ENCODE measurements at regions not wholly inside any gene's neighbourhood (a gene's known extent, or its start where the extent isn't known, plus 50 kb on each side); places are given as distances from the start of the nearest gene placed in this dataset.

DNA sequence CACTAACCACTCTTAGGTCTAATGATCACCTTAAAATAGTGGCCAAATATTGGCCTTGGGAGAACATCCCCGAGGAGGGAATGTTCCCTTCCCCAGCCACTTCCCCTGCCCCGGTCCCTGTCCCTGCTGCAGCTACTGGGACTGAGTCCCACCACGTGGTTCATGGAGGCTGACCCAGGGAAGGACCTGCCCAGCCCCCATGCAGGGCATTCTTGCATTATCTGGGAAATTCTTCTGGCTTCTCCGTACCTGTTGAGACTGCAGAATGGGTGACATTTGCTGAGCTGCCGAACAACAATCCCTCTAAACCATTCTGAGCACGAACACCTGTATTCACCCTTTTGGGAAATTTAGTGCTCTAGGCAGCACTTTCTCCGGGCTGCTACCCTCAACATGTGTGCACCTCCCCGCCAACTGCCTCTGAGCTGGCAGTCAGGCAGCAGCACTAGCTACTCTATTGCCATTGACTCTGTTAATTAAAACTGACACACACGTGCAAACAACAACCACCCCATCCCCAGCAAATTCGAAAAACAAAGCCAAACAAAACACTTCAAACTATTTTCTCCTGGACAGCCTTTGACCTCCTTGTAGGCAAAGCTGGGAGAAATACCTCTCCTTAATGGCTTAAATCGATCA is 567.4 kb upstream of the MKI67 start:
- DNase-seq = no peak

DNA sequence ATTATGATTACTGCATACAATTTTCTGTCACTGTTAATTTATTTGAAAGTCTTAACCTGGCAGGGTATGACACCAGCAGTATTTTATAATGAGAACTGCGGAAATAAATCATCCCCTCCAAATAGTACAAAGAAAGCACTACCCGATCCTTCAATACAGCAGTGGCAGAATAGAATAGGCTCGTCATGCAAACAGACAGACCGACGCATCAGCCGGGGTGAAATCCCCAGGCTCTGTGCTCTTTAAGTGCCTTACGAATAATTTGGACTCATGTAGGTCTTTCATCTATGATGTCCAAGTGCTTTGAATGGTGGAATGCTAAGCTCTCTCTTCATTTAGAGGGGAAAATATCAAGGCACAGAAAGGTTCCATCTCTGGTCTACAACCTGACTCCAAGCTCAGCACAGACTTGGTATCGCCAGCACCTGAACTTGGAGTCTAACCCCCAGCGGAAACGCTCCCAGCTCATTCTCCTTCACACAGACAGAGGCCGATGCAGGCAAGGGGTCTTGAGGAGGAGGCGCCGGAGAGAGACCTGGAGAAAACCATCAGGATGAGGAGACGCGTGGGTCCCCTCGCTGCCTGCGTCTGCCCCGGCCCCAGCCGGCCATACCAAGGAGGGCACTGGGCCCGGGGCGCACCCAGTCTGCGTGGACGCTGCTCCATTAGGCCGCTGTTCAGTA is 568.1 kb upstream of the MKI67 start:
- no peak for DNase-seq

DNA sequence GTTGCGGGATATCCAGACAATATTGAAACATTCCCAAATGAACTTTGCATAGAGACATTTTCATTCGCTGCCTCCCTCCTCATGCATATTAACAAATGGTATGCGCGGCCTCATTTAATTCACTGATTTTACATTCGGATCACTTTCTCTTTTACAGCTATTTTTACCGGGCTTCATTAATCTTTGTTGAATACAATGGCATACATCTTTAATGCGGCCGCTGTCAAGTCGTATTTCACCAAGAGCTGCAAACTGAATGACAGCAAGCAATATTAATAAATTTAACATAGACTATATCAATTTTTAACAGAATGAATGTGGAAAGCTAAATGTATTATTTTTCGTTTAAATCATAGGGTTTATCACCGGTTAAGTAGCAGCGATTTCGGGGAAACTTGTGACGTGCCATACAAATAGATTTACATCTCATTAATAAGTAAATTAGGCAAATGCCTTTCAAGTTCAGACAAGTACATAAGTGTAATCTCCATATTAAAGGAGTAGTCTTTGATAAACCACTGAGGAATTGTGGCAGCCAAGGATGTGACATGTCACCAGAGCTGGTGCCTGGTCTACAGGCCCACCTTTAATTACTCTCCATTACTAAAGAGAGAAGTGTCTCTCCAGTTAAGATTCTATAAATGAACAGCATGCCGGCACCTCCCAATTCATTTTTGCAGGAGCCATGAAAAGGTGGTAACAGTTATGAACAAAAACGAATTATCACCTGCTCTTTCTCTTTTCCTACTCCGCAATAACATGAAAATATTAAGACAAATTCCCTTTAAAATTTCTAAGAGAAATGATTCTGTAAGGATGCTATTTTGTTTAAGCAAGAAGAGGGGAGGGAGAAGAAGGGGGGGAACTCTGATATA is 568.9 kb upstream of the MKI67 start:
- DNase-seq = no peak

DNA sequence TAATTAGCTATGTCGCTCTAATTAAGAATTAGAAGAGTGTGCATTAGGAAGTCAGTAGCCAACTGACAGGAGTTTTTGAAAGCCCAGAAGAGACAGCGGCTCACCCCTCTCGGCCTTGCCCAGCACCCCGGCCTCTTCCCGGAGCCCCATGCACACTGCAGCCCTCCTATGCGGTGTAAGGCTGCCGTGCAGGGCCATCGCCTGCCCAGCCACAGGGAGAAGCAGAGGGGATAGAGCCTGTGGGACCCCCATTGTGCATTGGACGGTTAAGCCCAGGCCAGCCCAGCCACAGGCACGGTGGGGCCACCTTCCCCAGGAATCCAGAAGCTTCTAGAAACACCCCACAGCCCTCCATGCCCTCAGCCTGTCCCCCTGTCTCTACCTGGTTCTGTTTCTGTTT is 569.7 kb upstream of the MKI67 start:
- DNase-seq = no peak

DNA sequence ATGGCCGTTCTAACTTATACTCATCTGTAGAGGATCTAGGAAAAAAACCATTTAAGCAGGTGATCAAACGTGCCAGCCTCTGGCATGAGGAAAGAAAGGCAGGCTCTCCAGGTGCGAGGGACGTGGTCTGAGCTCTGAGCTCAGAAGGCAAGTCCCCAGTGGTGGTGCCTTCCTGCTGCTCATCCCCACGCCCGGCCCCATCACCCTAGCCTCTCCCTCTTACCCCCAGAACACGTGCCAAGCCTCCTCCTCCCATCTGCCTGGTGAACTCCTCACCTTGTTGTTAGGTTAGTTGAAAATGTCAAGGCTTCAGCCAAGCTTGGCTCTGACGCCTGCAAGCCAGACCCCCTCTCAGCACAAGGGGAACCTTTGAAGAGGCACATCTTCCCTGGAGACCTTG is 571.2 kb upstream of the MKI67 start:
- DNase-seq = no peak

DNA sequence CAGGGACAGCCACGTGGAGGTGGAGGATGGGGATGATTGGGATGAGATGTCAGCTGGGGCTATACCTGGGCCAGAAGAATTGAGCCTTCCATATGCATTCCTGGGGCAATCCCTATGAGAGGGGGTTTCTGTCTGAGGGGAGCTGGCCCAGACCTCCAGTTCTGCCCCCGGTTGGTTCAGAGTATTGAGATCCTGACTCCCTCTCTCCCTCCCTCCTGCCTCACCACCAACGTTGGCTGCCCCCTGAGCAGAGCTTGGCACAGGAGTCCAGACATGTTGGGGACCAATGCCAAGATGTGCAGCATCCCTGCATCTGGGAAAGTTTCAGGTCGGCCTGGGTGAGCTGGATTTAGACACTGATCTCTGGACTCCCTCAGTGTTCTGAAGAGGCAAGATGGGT is 575.2 kb upstream of the MKI67 start:
- DNase-seq = no peak

DNA sequence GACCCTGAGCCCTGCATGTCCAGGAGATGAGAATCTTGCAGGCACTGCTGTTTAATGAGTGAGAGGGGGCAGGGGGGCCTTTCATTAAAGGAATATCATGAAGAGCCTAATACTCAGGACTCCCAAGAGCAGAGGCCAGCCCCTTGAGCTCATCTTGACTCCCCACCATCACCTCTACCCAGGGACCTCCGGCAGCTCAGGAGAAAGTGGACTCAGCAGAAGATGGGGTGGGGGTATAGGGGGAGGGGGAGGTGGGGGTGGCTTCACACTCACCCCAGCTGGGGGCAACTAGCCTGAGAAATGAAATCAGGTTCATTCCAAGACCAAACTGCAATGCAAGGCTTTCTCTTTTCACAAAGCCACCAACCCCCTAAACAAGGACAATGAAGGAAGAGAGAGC is 575.6 kb upstream of the MKI67 start:
- no peak for DNase-seq

DNA sequence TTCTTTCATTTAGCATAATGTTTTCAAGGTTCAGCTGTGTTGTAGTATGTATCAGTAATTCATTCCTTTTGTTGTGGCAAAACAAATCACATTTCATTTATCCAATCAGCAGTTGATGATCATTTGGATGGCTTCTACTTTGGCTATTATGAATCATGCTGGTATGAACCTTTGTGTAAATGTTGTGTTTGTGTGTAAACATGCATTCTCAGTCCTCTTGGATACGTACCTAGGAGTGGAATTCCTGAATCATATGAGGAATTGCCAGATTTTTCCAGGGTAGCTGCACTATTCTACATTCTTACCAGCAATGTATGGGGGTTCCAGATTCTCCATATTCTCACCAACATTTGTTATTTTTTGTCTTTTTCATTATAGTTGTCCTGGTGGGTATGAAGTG is 578.5 kb upstream of the MKI67 start:
- no peak for DNase-seq

DNA sequence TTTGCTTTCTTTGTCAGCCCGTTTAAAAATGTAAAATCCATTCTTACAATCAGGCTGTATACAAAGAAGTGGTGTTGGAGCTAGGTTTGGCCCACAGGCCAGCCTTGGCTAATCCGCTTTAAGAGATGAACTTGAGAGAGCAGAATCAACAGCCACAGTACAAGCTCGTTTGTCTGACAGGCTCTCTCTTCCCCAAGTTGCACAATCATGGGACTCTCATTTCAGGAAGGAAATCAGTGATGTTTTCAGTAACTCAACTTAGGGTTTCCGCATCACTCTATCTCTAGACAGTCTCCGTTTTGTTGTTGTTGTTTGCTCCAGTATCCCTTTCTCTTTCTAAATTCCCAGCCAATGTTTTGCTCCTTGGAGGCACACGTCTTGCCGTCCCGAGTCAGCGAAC is 582.0 kb upstream of the MKI67 start:
- no peak for DNase-seq

DNA sequence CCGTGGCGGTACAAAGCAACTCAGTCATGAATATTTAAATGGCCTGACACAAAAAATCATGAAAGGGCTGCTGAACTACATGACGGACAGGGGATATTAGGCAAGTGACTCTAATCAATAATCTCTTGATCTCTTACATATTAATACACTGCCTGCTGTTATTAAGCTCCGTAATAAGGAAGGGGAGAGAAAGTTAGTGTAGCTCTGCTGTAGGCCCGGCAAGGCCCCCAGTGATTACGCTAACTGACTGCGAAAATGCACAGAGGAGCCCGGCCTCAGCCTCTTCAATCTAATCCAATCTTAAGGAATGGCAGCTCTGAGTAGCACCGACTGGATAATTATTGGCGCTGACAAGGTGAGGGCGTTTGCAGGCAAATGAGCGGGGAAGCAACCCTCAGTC is 583.5 kb upstream of the MKI67 start:
- no peak for DNase-seq

DNA sequence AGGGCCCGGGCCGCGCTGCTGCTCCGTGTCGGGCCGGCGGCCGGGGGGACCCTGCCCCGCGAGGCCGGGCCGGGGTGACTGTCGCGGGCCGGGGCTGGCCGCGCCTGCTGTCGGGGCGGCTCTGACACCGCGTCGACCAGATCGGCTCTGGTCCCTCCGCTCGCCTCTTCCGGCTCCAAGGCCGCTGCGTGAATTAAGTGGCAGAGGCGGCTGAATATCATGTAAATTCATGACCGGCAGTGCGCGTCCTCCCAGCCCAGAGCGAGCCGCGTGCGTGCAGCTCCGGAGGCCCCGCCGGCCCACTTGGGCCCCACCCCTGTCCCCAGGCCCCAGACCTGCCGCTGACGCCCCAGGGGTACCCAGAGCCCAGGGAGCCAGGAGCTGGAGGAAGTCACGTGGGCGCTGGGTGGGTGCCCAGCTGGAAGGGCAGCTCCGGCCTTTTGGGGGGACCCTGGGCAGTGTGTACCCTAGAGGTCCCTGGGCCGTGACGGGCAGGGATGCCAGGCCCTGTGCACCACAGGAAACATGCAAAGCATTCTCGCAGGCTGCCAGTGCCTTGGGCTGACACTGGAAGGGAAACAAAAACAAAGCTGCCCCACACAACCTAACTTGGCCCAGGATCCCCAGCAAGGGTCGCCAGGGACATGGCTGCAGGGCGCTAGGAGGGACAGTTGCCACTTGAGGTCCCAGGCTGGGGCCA is 584.0 kb upstream of the MKI67 start:
- DNase-seq = no peak

DNA sequence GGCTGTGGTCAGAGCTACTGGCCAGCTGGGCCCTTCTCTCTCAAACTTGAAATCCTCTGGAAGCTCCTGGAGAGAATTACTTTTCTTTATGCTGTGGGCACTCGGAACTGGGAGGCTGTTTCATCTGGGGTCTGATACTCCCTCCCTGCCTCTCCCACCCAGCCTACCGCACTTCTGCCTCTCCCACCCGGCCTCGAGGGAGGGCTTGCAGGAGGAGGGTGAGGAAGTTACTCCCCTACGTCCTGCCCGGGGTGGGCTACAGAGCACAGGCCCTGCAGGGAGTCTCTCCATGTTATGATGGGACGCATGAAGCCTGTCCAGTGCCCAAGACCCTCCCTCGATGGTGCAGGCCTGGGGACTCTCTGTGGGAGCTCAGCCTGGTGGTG is 584.6 kb upstream of the MKI67 start:
- no peak for DNase-seq

DNA sequence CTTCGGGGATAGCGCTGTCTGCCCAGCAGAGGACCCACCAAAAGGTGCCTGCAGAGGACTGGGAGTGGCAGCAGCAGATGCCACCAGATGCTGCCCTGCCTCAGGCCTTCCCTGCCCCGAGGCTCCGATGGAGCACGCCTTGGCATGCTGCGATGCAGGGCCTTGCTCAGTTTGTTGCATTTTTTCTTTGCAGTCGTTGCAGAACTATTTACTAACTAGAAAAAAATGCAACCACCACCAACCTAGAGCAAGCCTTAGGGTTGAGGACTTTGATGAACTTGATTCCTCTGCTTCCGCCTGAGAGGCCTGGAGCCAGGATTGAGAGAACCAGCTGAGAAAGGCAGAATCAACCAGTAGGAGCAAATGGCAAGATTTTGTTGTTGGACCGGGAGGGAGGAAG is 585.6 kb upstream of the MKI67 start:
- DNase-seq = no peak

DNA sequence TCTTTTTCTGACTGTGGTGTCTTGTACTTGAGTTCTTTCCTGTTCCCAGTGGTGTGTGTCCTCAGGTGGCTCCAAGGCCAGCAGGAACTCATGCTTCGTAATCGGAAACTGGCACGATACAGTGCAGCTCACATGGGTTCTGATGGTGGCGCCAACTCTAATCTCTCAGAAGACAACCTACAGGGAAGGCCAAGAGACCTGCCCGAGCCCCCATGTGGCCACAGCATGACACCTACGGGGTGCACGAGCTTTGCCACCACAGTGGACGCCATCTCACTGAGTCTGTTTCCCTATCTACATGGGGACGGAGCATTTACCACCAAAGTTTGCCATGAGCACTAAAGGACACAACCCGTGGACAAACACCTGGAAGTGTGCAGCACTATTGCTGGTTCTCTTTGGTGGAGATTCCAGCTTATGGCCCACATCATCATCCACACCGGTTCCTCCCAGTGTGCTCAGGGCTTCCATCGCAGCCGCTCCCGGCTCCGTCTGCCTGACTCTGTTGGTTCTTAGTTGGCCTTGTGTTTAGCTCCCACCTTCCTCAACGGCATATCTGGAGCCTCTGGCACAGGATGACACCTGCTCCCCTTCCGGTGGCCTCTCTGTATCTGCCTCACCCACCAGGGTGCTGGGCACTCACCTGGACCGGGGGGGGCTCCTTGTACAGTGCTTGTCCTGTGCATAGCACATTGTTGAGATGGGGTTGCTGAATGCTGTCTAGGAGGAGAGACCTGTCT is 586.6 kb upstream of the MKI67 start:
- no peak for DNase-seq

DNA sequence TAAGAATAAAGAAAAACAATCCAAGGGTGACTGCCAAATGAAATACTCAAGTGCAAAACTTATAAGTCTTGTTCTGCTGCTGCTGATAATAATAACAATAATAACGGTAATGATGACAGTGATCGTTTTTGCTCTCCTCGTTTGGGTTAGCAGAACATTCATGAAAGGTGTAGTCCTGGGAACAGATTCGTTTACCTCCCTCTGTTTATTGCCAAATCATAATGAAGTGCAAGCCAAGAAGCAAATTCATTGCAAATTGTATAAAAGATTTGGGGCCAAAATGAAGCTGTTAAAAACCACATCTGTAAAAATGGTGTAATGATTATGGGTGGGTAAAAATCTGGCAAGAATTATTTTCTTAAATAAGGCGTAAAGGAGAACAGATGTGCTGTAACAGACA is 587.2 kb upstream of the MKI67 start:
- DNase-seq = no peak

DNA sequence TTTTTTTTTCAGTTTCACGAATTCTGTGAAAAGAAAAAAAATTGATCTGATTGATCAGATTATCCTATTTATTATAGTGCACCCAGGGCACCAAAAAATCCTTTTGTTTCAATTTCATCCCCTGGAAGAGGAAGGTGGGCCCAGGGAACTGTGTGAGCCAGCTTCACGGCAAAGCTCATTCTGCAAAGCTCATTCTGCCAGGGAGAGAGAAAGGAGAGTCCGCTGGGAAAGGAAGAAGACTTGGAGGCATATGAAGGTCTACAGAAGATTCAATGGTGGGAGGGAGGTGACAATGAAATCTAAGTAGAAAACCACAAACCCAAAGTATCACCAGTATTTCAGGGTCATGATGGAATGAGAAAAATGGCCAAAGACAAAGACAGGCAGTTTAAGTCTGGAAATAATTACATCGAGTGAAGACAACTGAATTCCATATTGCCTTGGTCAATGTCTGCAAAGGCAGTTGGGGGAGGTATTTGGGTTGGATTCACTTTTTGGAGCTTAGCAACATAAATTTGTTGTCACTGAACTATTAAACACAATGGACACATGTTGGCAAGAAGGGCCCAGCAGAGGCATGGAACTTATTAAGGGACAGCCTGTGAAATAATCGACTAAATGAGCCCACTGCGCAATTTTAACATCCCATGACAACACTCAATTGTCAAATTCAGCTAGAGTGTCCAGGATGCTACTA is 587.8 kb upstream of the MKI67 start:
- DNase-seq = no peak

DNA sequence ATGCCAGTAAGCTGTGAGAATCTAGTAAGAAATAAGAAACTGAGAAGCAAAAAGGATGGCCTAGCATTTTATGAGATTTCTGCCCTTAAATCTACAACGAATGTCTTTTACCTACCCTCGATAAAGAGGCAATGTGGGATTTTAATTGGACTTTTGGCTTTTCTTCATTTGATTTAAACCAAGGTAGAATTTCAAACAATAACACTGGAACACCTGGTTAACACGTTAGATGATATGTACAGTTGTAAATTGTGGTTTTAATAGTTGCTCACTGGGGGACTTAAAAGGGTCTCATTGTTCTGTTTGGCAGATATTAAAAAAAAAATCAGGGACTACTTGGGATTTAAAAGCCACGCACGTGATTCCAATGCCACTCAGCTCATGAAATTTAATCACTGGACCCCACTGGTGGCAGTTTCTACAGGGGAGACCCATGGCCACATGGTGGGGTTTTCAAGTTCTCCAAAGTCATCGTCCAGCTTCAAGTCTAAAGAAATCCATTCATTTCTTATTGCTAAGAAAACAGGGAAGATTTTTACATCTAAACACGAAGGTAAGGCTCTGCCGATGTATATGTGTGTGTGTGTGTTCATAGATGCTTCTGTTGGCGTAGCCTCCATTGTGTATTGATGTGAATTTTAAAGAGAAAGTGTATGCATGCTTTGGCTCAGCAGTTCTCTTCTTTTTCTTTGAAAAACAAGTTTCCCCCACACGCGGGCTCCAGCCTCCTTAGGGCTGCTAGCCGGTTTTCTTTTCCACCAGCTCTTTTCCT is 588.6 kb upstream of the MKI67 start:
- DNase-seq = no peak

DNA sequence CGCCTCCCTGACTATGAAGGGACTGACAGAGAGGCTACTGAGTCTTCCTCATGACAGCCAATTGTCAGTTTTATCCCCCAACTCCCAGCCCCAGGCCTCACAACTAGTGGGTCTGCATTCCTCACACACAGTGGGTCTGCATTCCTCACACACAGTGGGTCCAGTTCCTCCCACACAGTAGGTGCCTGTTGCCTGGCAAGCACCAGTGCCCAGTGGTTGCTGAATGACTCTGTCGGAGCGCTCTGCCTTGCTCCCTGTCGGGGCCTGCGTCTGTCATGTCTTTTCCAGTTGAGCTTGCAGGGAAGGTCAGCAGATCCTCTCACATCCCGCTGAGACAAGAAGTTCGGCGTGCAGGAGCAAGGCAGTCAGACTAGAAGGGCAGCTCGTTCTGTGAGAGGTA is 590.0 kb upstream of the MKI67 start:
- DNase-seq = no peak

DNA sequence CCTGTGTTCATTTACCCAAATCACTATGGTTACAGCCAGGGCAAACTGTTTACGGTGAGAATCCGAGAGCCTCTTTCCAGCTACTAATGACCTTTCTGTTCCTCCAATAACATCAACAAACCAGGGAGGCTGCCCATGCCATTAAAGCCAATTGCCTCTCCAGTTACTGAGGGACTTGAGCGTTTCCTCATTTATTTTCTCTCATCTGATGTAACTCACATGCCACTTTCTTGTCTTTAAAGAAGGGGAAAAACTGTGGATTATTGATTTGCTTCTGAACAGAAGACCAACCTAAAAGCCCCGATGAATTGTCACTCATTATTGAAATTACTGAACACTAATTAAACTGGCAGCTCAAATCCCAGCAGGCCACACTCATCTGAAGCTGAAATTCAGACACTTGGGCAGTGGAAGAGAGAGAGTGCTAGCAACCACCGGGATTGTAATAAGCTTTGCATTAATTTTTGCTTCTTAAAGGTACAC is 595.8 kb upstream of the MKI67 start:
- no peak for DNase-seq

DNA sequence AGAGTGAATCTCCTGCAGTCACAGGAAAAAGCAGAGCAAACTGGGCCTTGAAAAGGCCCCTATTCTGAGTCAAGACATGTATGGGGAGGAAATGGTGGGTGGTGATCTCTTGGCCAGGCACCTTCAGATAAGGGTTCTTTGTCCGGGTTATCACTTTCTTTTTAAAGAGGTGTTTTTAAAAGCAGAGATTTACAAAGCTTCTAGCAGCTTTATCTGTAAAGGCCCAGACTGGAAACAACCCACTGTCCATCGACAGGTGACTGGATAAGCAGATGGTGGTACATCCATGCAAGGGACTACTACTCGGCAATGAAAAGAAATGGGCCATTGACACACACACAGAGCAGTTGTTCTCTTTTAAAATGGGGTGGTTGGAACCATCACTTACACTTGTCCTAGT is 596.7 kb upstream of the MKI67 start:
- no peak for DNase-seq

DNA sequence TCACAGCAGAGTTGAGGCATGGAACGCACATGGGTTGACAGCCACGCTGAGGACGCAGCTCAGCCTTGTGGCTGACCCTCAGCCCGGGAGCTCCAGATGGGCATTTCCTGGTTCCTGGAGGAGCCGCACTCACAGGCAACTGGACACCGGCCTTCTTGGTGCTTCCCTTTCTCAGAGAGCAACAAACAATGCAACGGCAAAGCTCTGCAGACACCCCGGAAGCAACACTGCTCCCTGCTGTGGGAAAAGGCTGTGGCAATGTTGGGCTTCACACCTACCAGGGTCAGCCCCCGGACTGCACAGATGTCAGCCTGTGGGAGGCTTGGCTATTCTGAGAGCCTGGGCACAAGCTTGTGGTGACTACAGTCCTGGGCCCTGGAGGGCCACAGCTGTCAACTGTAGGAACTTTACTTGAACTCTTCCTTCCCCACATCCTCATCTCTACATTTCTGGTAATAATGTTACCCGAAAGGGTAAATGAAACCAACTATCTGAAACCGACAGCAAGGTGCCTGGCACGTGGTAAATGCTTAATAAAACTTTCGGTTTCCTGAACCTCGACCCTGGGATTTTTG is 597.5 kb upstream of the MKI67 start:
- no peak for DNase-seq

All from DMS53 (cell line).